ENCODE measurements at regions not wholly inside any gene's neighbourhood (a gene's known extent, or its start where the extent isn't known, plus 50 kb on each side); places are given as distances from the start of the nearest gene placed in this dataset.
"Not testable (repeated sequence)": the region's sequence is repeated elsewhere in the genome, so short reads cannot be mapped to it uniquely, and the experiment has no call there.

- H3K4me1 ChIP-seq (replicated peaks; ENCODE audit: insufficient read depth); DNase-seq; H3K79me2 ChIP-seq (ENCODE audit: low read depth); BruUV-seq (replicated peaks); H3K4me3 ChIP-seq; CTCF ChIA-PET; H3K9me3 ChIP-seq (ENCODE audit: insufficient read depth, low read depth); H3F3A ChIP-seq (ENCODE audit: insufficient read depth, low read depth); H3K27me3 ChIP-seq (ENCODE audit: insufficient read depth, low read depth); H2AFZ ChIP-seq; POLR2A ChIA-PET (ENCODE audit: unreplicated experiment); H3K4me2 ChIP-seq; H3K36me3 ChIP-seq (ENCODE audit: low read depth); intact Hi-C loops (cut with micrococcal nuclease; ENCODE audit: unreplicated experiment); H3K9me2 ChIP-seq (ENCODE audit: insufficient read depth); H3K27ac ChIP-seq; H4K20me1 ChIP-seq (ENCODE audit: insufficient read depth): not testable (repeated sequence)
Observed at GRCh38 chr1:146317785-146318184, 89.0 kb upstream of the NOTCH2NLA start.

GRCh38 chr1:146314449-146315246 is 85.8 kb upstream of the NOTCH2NLA start:
- DNase-seq; CTCF ChIA-PET; intact Hi-C loops (cut with micrococcal nuclease; ENCODE audit: unreplicated experiment); H2AFZ ChIP-seq; H3K9me3 ChIP-seq (ENCODE audit: insufficient read depth, low read depth); BruUV-seq (replicated peaks); H3K27ac ChIP-seq; H3K79me2 ChIP-seq (ENCODE audit: low read depth); H3K4me3 ChIP-seq; H4K20me1 ChIP-seq (ENCODE audit: insufficient read depth); POLR2A ChIA-PET (ENCODE audit: unreplicated experiment); H3K4me1 ChIP-seq (replicated peaks; ENCODE audit: insufficient read depth); H3K9me2 ChIP-seq (ENCODE audit: insufficient read depth); H3K36me3 ChIP-seq (ENCODE audit: low read depth); H3K4me2 ChIP-seq; H3K27me3 ChIP-seq (ENCODE audit: insufficient read depth, low read depth); H3F3A ChIP-seq (ENCODE audit: insufficient read depth, low read depth): not testable (repeated sequence)

- H3K36me3 ChIP-seq (ENCODE audit: low read depth); H3K4me3 ChIP-seq; CTCF ChIA-PET; DNase-seq; H3K4me2 ChIP-seq; H3F3A ChIP-seq (ENCODE audit: insufficient read depth, low read depth); H3K9me2 ChIP-seq (ENCODE audit: insufficient read depth); H3K4me1 ChIP-seq (replicated peaks; ENCODE audit: insufficient read depth); H2AFZ ChIP-seq; BruUV-seq (replicated peaks); H3K79me2 ChIP-seq (ENCODE audit: low read depth); POLR2A ChIA-PET (ENCODE audit: unreplicated experiment); H3K27me3 ChIP-seq (ENCODE audit: insufficient read depth, low read depth); H3K27ac ChIP-seq; H3K9me3 ChIP-seq (ENCODE audit: insufficient read depth, low read depth); H4K20me1 ChIP-seq (ENCODE audit: insufficient read depth); intact Hi-C loops (cut with micrococcal nuclease; ENCODE audit: unreplicated experiment): not testable (repeated sequence)
Observed at GRCh38 chr1:146310579-146310978, 81.8 kb upstream of the NOTCH2NLA start.

GRCh38 chr1:146309427-146309826 is 80.6 kb upstream of the NOTCH2NLA start:
- CTCF ChIA-PET; H3K9me2 ChIP-seq (ENCODE audit: insufficient read depth); POLR2A ChIA-PET (ENCODE audit: unreplicated experiment); H3K4me2 ChIP-seq; H3F3A ChIP-seq (ENCODE audit: insufficient read depth, low read depth); H3K27ac ChIP-seq; H3K27me3 ChIP-seq (ENCODE audit: insufficient read depth, low read depth); H3K79me2 ChIP-seq (ENCODE audit: low read depth); H3K4me3 ChIP-seq; H4K20me1 ChIP-seq (ENCODE audit: insufficient read depth); intact Hi-C loops (cut with micrococcal nuclease; ENCODE audit: unreplicated experiment); H3K4me1 ChIP-seq (replicated peaks; ENCODE audit: insufficient read depth); DNase-seq; H3K36me3 ChIP-seq (ENCODE audit: low read depth); BruUV-seq (replicated peaks); H3K9me3 ChIP-seq (ENCODE audit: insufficient read depth, low read depth); H2AFZ ChIP-seq: not testable (repeated sequence)

GRCh38 chr1:146308892-146309291 is 80.1 kb upstream of the NOTCH2NLA start:
- DNase-seq; H4K20me1 ChIP-seq (ENCODE audit: insufficient read depth); H3K4me1 ChIP-seq (replicated peaks; ENCODE audit: insufficient read depth); H3K4me2 ChIP-seq; POLR2A ChIA-PET (ENCODE audit: unreplicated experiment); H2AFZ ChIP-seq; H3K79me2 ChIP-seq (ENCODE audit: low read depth); H3K27me3 ChIP-seq (ENCODE audit: insufficient read depth, low read depth); H3K9me2 ChIP-seq (ENCODE audit: insufficient read depth); intact Hi-C loops (cut with micrococcal nuclease; ENCODE audit: unreplicated experiment); H3K36me3 ChIP-seq (ENCODE audit: low read depth); BruUV-seq (replicated peaks); H3F3A ChIP-seq (ENCODE audit: insufficient read depth, low read depth); H3K27ac ChIP-seq; CTCF ChIA-PET; H3K4me3 ChIP-seq; H3K9me3 ChIP-seq (ENCODE audit: insufficient read depth, low read depth): not testable (repeated sequence)

GRCh38 chr1:146308152-146308551 is 79.3 kb upstream of the NOTCH2NLA start:
- CTCF ChIA-PET; BruUV-seq (replicated peaks): not testable (repeated sequence)

GRCh38 chr1:146307632-146308031 is 78.8 kb upstream of the NOTCH2NLA start:
- POLR2A ChIA-PET (ENCODE audit: unreplicated experiment); BruUV-seq (replicated peaks); CTCF ChIA-PET; H3K4me1 ChIP-seq (replicated peaks; ENCODE audit: insufficient read depth); H2AFZ ChIP-seq; H3K4me3 ChIP-seq; H3K9me3 ChIP-seq (ENCODE audit: insufficient read depth, low read depth); H3K9me2 ChIP-seq (ENCODE audit: insufficient read depth); H3K27me3 ChIP-seq (ENCODE audit: insufficient read depth, low read depth); H4K20me1 ChIP-seq (ENCODE audit: insufficient read depth); H3K36me3 ChIP-seq (ENCODE audit: low read depth); H3K4me2 ChIP-seq; H3K79me2 ChIP-seq (ENCODE audit: low read depth); DNase-seq; H3K27ac ChIP-seq; intact Hi-C loops (cut with micrococcal nuclease; ENCODE audit: unreplicated experiment); H3F3A ChIP-seq (ENCODE audit: insufficient read depth, low read depth): not testable (repeated sequence)

More at GRCh38 chr1:146308152-146308551, 79.3 kb upstream of the NOTCH2NLA start:
- H3K4me1 ChIP-seq (replicated peaks; ENCODE audit: insufficient read depth); H3K79me2 ChIP-seq (ENCODE audit: low read depth); H3K27me3 ChIP-seq (ENCODE audit: insufficient read depth, low read depth); H3K9me3 ChIP-seq (ENCODE audit: insufficient read depth, low read depth); H3K9me2 ChIP-seq (ENCODE audit: insufficient read depth); POLR2A ChIA-PET (ENCODE audit: unreplicated experiment); H3F3A ChIP-seq (ENCODE audit: insufficient read depth, low read depth); H3K4me3 ChIP-seq; H3K4me2 ChIP-seq; intact Hi-C loops (cut with micrococcal nuclease; ENCODE audit: unreplicated experiment); H3K36me3 ChIP-seq (ENCODE audit: low read depth); H4K20me1 ChIP-seq (ENCODE audit: insufficient read depth); DNase-seq; H2AFZ ChIP-seq; H3K27ac ChIP-seq: not testable (repeated sequence)
